GM23338 (cell line): ENCODE measurements at regions not wholly inside any gene's neighbourhood (a gene's known extent, or its start where the extent isn't known, plus 50 kb on each side); places are given as distances from the start of the nearest gene placed in this dataset.

ENCODE experiments used
- EZH2 ChIP-seq: fragments of 200-600 bp; sonication (generic); IDR thresholded peaks from one replicate; pipeline ENCODE4 v1.8.0; 2017; ENCODE audit warnings: antibody characterized with exemption, mild to moderate bottlenecking, low read depth; ENCODE audit not compliant: unreplicated experiment
- POLR2AphosphoS5 ChIP-seq: IDR thresholded peaks from 2 replicates; pipeline ENCODE4 v1.6.1; 2016; ENCODE audit warnings: antibody characterized with exemption, low read depth
- STAT1 ChIP-seq: IDR thresholded peaks from one replicate; pipeline ENCODE4 v1.6.1; 2016; ENCODE audit warnings: antibody characterized with exemption; ENCODE audit not compliant: unreplicated experiment
- TF ChIP-seq, protein P1 (sequence below), 2 experiments: fragments of 200-600 bp in 1 of 2; sonication (generic) in 1 of 2; conservative IDR thresholded peaks; 2 replicates each; pipeline versions ENCODE4 v1.5.1 to v1.6.1; 2016 to 2017; ENCODE audit warnings: antibody characterized with exemption in 2 of 2, low read depth in 2 of 2, mild to moderate bottlenecking in 2 of 2, moderate library complexity in 1 of 2

DNA sequence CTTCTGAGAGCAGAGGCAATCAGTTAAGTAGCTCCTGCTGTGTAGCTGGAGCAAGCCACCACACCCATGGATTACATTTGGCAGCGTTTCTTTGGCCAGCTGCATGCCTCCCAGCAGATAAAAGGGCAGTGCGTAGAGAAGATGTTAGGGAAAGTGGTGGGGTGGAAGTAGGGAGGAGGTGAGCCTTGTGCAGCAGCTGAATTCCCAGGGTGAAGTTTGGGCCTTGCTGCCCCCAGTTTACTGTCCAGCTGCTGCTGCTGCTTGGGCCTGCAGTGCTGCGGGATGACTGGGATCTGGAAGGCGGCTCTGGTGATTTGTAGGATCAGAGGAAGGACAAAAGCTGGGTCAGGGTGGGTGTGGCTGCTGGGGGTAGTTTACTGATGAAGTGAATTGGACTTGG is 318.7 kb upstream of the C2CD4B start:
- TF ChIP-seq, protein P1, sequence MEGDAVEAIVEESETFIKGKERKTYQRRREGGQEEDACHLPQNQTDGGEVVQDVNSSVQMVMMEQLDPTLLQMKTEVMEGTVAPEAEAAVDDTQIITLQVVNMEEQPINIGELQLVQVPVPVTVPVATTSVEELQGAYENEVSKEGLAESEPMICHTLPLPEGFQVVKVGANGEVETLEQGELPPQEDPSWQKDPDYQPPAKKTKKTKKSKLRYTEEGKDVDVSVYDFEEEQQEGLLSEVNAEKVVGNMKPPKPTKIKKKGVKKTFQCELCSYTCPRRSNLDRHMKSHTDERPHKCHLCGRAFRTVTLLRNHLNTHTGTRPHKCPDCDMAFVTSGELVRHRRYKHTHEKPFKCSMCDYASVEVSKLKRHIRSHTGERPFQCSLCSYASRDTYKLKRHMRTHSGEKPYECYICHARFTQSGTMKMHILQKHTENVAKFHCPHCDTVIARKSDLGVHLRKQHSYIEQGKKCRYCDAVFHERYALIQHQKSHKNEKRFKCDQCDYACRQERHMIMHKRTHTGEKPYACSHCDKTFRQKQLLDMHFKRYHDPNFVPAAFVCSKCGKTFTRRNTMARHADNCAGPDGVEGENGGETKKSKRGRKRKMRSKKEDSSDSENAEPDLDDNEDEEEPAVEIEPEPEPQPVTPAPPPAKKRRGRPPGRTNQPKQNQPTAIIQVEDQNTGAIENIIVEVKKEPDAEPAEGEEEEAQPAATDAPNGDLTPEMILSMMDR (conservative IDR thresholded peaks at IDR 0.05; ENCODE audit: low read depth in 2 of 2) = no peak
- TF ChIP-seq EZH2 (no peak), POLR2AphosphoS5 (no peak), STAT1 (no peak)
